GM18499 (cell line): ENCODE measurements at regions not wholly inside any gene's neighbourhood (a gene's known extent, or its start where the extent isn't known, plus 50 kb on each side); places are given as distances from the start of the nearest gene placed in this dataset.

Source experiments
- ATAC-seq: cut with Tn5 transposase; IDR thresholded peaks from one replicate; pipeline ENCODE4 v1.9.1; 2021; ENCODE audit warnings: moderate number of reproducible peaks; ENCODE audit not compliant: insufficient read depth, unreplicated experiment

- no peak for ATAC-seq
These were observed 73.2 kb upstream of the CIBAR2 start for GRCh38 chr16:85185303-85186100.

DNA sequence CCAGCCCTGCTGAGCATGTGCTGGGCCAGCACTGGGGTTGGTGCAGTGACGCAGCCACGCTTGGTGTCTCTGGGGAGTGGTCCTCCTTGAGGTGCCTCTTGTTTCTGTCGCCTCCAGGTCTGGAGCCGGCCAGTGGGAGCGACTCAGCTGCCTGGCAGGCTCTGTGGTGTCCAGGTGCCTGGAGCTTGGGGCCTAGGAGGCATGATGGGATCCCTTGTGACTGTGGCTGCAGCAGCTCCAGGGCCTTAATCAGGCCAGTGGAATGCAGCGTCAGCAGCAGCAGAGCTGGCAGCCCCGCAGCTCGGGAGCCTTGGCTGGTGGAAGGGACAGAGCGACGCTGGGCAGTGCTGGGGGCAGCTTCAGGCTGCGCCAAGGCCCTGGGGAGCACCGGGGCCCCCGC is 74.7 kb upstream of the CIBAR2 start:
- no peak for ATAC-seq

GRCh38 chr16:85187447-85187846 is 75.2 kb upstream of the CIBAR2 start:
- ATAC-seq, result no peak

- no peak for ATAC-seq
These were observed 75.6 kb upstream of the CIBAR2 start for GRCh38 chr16:85187886-85188285.

GRCh38 chr16:85188822-85189672 is 76.8 kb upstream of the CIBAR2 start:
- no peak for ATAC-seq

DNA sequence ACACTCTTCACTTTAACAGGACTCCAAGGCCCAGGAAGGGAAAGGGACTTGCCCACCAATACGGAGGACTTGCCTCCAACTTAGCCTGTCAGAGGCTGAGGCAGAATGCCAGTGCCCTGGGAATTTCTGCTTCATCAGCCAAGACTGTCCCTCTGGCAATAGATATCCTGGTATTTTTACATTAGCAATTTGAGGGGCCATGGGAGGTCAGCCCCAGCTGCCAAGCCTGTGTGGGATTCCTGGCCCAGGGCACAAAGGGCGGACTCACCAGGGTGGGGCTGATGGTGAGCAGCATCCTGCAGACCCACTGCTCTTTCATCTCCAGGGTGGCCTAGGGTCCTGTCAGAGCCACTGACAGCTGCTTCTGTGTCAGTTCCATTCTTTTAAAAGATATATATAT is 78.3 kb upstream of the CIBAR2 start:
- no peak for ATAC-seq

DNA sequence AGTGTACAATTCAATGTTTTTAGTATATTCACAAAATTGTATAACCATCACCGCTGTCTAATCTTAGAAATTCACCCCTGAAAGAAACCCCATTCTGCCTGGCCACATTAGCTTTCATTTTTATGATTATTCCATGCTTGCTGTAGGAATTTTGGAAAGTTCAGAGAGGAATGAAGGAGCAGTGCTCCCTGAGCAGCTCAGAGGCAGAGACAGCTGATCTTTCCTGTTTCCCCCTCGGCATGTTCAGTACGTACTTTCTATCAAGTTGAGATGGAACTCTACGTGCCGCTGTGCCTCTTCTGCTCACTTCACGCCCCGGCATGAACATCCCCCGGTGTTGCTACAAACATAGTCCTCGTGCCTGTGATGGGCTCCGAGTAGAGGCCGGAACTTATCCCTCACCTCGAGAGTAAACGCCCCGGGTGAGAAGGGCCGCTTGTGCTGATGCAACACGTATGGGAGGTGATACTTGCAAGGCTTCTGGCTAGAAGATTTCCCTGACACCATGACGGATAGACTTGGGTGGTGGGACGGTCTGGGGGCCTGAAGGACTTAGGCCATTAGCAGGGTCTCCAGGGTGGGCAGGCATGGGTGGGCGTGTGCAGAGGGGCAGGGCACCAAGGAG is 79.2 kb upstream of the CIBAR2 start:
- no peak for ATAC-seq

GRCh38 chr16:85192238-85193114 is 80.2 kb upstream of the CIBAR2 start:
- no peak for ATAC-seq

DNA sequence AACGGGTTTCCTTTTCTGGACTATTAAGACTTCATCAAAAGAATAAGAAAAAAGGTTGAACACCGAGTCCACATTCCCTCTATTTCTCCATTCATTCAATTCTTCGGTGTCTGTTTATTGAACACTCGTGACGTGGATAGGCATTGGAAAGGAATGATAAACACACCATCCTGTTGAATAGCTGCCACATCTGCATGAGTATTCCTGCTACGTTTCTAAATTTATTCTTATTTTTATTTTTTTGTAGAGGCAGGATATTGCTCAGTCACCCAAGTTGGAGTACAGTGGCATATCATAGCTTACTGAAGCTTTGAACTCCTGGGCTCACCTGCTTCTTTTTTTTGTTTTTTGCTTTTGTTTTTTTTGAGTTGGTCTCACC is 80.8 kb upstream of the CIBAR2 start:
- no peak for ATAC-seq

DNA sequence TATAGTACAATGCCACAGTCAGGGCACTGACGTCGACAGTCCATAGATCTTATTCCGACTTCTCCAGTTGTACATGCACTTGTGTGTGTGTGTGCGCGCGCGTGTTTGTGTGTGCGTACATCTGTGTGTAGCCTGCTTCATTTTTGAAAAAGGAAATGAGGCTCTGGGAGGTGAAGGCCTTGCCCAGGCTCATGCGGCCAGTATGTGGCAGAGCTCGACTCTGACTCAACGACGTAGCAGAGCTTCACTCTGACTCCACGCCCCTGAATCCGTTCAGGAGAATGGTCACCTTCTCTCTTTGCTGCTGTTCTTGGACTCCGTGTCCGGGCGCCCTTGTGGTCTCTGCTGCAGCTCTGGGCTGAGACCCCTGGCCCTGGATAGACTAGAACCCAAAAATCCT is 81.6 kb upstream of the CIBAR2 start:
- no peak for ATAC-seq

DNA sequence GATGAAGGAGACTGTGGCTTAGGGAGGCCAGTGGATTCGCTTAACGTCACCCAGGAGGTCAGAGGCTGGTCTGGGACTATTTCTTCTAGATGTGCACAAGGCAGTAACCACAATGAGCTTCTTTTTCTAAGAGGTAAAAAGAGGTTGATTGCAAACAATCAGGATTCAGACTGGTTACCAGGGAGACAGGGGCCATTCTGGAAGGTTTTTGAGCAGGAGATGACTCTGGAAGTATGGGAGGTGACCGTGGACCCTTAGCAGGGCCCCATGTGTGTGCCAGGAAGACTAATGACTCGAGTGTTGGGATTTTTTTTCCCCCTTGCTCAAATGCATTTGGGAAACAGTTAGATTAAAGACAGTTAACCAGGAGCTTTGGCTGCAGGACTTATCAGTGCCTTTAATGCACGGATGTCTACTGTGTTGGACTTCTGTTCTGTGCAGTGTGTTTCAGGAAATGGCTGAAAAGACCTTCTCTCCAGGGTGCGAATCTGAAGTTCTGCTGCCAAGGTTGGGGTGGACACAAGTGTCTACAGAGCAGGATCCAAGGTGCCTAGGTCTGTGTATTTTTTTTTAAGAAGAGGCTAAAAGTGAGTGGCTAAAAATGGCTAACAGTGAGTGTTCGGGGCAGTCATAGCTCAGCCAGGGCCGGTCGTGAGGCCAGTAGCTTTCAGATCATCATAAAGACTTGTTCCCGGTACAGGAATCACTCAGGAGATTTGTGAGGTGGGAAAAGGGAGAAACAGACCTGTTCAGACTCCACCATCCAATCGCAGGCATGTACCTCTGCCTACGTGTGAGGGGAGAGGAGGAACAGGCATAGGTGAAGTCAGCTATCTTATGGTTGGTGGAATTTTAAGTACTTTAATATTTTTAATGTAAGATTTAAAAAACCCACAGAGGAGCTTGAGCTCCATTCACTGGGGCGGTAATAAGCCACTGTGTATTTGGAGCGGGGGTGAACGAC is 82.3 kb upstream of the CIBAR2 start:
- no peak for ATAC-seq

DNA sequence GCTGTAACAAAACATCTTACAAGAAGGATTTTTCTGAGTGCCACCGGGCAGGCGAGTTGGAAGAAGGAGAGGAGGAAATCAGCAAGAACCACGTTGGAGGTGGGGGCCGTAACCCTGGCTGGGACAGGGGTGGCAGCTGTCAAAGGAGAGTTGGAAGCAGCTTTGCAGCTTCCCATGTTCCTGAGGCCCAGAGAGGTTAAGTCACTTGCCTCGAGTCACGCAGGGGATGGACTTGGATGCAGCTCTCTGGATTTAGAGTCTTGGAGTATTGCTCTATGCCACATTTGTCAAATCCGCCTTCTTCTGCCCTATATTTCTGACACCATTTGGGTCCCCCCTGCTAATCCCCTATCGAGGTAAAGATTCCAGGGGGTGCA is 83.0 kb upstream of the CIBAR2 start:
- no peak for ATAC-seq

- no peak for ATAC-seq
These were observed 83.9 kb upstream of the CIBAR2 start for GRCh38 chr16:85195900-85196772.

- ATAC-seq, result no peak
These were observed 84.7 kb upstream of the CIBAR2 start for GRCh38 chr16:85196976-85197375.

- no peak for ATAC-seq
These were observed 85.6 kb upstream of the CIBAR2 start for GRCh38 chr16:85197611-85198566.

- ATAC-seq, result no peak
These were observed 86.9 kb upstream of the CIBAR2 start for GRCh38 chr16:85199069-85199725.

- no peak for ATAC-seq
These were observed 87.6 kb upstream of the CIBAR2 start for GRCh38 chr16:85199880-85200279.
